Neural crest cell (in vitro differentiated cells): ENCODE measurements at regions not wholly inside any gene's neighbourhood (a gene's known extent, or its start where the extent isn't known, plus 50 kb on each side); places are given as distances from the start of the nearest gene placed in this dataset.

Experiments
- DNase-seq: peaks from one replicate; pipeline ENCODE4 v3.0.0; 2021; ENCODE audit warnings: low read depth, mixed read lengths, low spot score
- H3K27ac Mint-ChIP-seq: one replicate; pipeline ENCODE4 v1.8.0; 2021; ENCODE audit warnings: mild to moderate bottlenecking, mixed read lengths; ENCODE audit not compliant: unreplicated experiment
- H3K27me3 Mint-ChIP-seq: 2 replicates; pipeline ENCODE4 v1.8.0; 2021; ENCODE audit warnings: low read depth, mild to moderate bottlenecking, mixed read lengths
- H3K36me3 Mint-ChIP-seq: 2 replicates; pipeline ENCODE4 v1.8.0; 2021; ENCODE audit warnings: low read depth, mild to moderate bottlenecking, mixed read lengths
- H3K4me1 Mint-ChIP-seq: 2 replicates; pipeline ENCODE4 v1.8.0; 2021; ENCODE audit warnings: mixed read lengths
- H3K4me3 Mint-ChIP-seq: one replicate; pipeline ENCODE4 v1.8.0; 2021; ENCODE audit warnings: mild to moderate bottlenecking, mixed read lengths
- H3K9me3 Mint-ChIP-seq: 2 replicates; pipeline ENCODE4 v1.8.0; 2021; ENCODE audit warnings: mixed read lengths
- TF ChIP-seq, protein P1 (sequence below): fragments of 200-600 bp; sonication (generic); conservative IDR thresholded peaks from 2 replicates; pipeline ENCODE4 v1.5.0; 2021; ENCODE audit warnings: antibody characterized with exemption, mild to moderate bottlenecking

DNA sequence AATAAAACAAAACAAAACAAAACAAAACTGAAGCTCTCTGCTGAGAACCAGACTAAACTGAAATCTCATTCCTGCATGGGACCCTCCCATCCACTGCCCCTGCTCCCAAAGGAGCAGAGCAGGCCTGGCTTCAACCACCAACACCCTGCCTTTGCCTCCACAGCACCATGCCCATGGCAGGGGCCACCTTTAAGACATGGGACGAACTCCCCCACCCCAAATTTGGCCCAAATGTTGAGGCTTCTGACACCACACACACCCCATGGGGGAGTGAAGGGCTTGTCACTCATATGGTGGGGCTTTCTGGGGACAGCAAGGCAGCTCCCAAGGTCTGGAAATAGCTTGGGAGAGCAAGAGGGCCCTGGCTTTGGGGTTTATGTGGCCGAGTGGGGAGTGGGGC, 177.2 kb downstream of the KIF26A start:
- peaks cover 3% of the 10 kb centered on the region for H3K9me3 Mint-ChIP-seq
- H3K27ac Mint-ChIP-seq, result peak overlapping the region; percentile 19
- no peak for DNase-seq
- peaks cover 8% of the 10 kb centered on the region for H3K27me3 Mint-ChIP-seq
- no peaks in the 10 kb centered on the region for H3K36me3 Mint-ChIP-seq
- no peak overlapping the region for H3K4me3 Mint-ChIP-seq
- no peaks in the 10 kb centered on the region for H3K4me1 Mint-ChIP-seq
- TF ChIP-seq, protein P1, sequence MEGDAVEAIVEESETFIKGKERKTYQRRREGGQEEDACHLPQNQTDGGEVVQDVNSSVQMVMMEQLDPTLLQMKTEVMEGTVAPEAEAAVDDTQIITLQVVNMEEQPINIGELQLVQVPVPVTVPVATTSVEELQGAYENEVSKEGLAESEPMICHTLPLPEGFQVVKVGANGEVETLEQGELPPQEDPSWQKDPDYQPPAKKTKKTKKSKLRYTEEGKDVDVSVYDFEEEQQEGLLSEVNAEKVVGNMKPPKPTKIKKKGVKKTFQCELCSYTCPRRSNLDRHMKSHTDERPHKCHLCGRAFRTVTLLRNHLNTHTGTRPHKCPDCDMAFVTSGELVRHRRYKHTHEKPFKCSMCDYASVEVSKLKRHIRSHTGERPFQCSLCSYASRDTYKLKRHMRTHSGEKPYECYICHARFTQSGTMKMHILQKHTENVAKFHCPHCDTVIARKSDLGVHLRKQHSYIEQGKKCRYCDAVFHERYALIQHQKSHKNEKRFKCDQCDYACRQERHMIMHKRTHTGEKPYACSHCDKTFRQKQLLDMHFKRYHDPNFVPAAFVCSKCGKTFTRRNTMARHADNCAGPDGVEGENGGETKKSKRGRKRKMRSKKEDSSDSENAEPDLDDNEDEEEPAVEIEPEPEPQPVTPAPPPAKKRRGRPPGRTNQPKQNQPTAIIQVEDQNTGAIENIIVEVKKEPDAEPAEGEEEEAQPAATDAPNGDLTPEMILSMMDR, result no peak

- Mint-ChIP-seq H3K9me3 (peaks cover 3% of the 10 kb centered on the region), H3K4me3 (no peak overlapping the region), H3K27me3 (peaks cover 6% of the 10 kb centered on the region), H3K27ac (no peak overlapping the region), H3K36me3 (no peaks in the 10 kb centered on the region), H3K4me1 (no peaks in the 10 kb centered on the region)
- no peak for DNase-seq
- TF ChIP-seq, protein P1, result no peak
Measured at GRCh38 chr14:104316121-104316722, 177.8 kb downstream of the KIF26A start.

GRCh38 chr14:104316723-104317491, 178.5 kb downstream of the KIF26A start:
- H3K9me3 Mint-ChIP-seq, result no peaks in the 10 kb centered on the region
- DNase-seq, result no peak

DNA sequence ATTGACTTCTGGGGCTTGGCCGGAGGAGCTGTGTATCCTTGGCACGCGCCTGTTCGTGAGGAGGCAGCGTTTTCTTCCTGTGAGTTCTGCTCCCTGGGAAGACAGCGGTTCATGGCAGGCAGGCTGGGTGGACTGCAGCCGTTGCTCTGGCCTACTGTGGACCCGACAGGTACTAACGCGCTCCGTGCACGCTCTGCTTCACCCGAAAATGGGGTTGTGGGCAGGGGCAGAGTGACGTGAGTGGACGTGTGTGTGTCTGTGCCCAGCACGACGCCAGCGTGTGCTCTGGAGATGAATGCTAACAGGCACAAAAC, 179.1 kb downstream of the KIF26A start:
- no peaks in the 10 kb centered on the region for H3K4me1 Mint-ChIP-seq
- no peak overlapping the region for H3K4me3 Mint-ChIP-seq
- TF ChIP-seq, protein P1, result no peak

More at GRCh38 chr14:104316723-104317491, 178.5 kb downstream of the KIF26A start:
- Mint-ChIP-seq H3K4me1 (no peaks in the 10 kb centered on the region), H3K4me3 (no peak overlapping the region), H3K27ac (no peak overlapping the region), H3K27me3 (peaks cover 4% of the 10 kb centered on the region), H3K36me3 (no peaks in the 10 kb centered on the region)
- TF ChIP-seq, protein P1, result no peak

GRCh38 chr14:104317975-104318557, 179.7 kb downstream of the KIF26A start:
- Mint-ChIP-seq H3K4me3 (no peak overlapping the region), H3K36me3 (no peaks in the 10 kb centered on the region), H3K27ac (no peak overlapping the region), H3K9me3 (no peaks in the 10 kb centered on the region), H3K27me3 (peaks cover 5% of the 10 kb centered on the region), H3K4me1 (no peaks in the 10 kb centered on the region)
- TF ChIP-seq, protein P1, result no peak
- DNase-seq, result no peak

More for the DNA sequence above, 179.1 kb downstream of the KIF26A start:
- Mint-ChIP-seq H3K27me3 (peaks cover 6% of the 10 kb centered on the region), H3K9me3 (no peaks in the 10 kb centered on the region), H3K27ac (no peak overlapping the region), H3K36me3 (no peaks in the 10 kb centered on the region)
- DNase-seq, result no peak
